Transverse colon (tissue), 4 donors: ENCODE measurements at regions not wholly inside any gene's neighbourhood (a gene's known extent, or its start where the extent isn't known, plus 50 kb on each side); places are given as distances from the start of the nearest gene placed in this dataset.

Source experiments
- EP300 ChIP-seq: sonication (generic); formaldehyde crosslinking; IDR thresholded peaks from one replicate; pipeline ENCODE4 v1.6.1; 2017; ENCODE audit warnings: antibody characterized with exemption, low read depth
- POLR2A ChIP-seq: fragments of 450-650 bp; IDR thresholded peaks from one replicate; pipeline ENCODE4 v1.6.1; 2016; ENCODE audit warnings: antibody characterized with exemption, mild to moderate bottlenecking, moderate library complexity
- POLR2AphosphoS5 ChIP-seq, 3 donors: sonication (generic); formaldehyde crosslinking; IDR thresholded peaks; one replicate each; pipeline ENCODE4 v1.6.1; 2016; ENCODE audit warnings: antibody characterized with exemption in 3 of 3
- TF ChIP-seq, protein P1 (sequence below), 5 experiments: fragments of 200-600 bp in 3 of 5; fragments of 450-650 bp in 2 of 5; sonication (generic) in 3 of 5; IDR thresholded peaks; 1 replicate in 2 of 5; 2 replicates in 3 of 5; pipeline ENCODE4 v1.5.1; 2016 to 2017; ENCODE audit warnings: antibody characterized with exemption in 5 of 5, inconsistent platforms in 3 of 5, mild to moderate bottlenecking in 2 of 5, moderate library complexity in 1 of 5

- TF ChIP-seq EP300 (no peak), POLR2AphosphoS5 (IDR thresholded peaks at IDR 0.05) (no peak), POLR2A (no peak)
- TF ChIP-seq, protein P1, sequence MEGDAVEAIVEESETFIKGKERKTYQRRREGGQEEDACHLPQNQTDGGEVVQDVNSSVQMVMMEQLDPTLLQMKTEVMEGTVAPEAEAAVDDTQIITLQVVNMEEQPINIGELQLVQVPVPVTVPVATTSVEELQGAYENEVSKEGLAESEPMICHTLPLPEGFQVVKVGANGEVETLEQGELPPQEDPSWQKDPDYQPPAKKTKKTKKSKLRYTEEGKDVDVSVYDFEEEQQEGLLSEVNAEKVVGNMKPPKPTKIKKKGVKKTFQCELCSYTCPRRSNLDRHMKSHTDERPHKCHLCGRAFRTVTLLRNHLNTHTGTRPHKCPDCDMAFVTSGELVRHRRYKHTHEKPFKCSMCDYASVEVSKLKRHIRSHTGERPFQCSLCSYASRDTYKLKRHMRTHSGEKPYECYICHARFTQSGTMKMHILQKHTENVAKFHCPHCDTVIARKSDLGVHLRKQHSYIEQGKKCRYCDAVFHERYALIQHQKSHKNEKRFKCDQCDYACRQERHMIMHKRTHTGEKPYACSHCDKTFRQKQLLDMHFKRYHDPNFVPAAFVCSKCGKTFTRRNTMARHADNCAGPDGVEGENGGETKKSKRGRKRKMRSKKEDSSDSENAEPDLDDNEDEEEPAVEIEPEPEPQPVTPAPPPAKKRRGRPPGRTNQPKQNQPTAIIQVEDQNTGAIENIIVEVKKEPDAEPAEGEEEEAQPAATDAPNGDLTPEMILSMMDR (IDR thresholded peaks at IDR 0.05) = no peak
These were observed 113.5 kb upstream of the EGLN3 start for GRCh38 chr14:34064349-34064748.
